HepG2 (cell line): ENCODE measurements at regions not wholly inside any gene's neighbourhood (a gene's known extent, or its start where the extent isn't known, plus 50 kb on each side); places are given as distances from the start of the nearest gene placed in this dataset.

Experiments
- ATAC-seq: fragments of 200-7000 bp; cut with Tn5 transposase; 3 replicates; pipeline ENCODE4 v1.9.1; 2020; ENCODE audit warnings: mild to moderate bottlenecking, moderate library complexity
- BruUV-seq: library from RNA; stranded (reverse); fragments of 400-500 nt; replicated peaks from 2 replicates; lab custom pipeline; 2021; lab: Mats Ljungman, UMichigan
- CTCF ChIA-PET: fragments of 300-600 bp; formaldehyde crosslinking; extraction: SDS; loops from one replicate; lab custom pipeline; 2021; ENCODE audit warnings: low total read pairs, inconsistent platforms, low intra/inter-chr PET ratio; lab: Yijun Ruan, JAX
- POLR2A ChIA-PET: fragments of 350-600 bp; sonication (Branson Sonifier 250); formaldehyde crosslinking; loops from one replicate; lab custom pipeline; 2020; ENCODE audit warnings: antibody characterized with exemption, inconsistent platforms; lab: Yijun Ruan, JAX
- DNase-seq: peaks from one replicate; pipeline ENCODE4 v3.0.0-alpha.2; 2015; ENCODE audit warnings: low spot score
- FAIRE-seq: peaks from 3 replicates; lab custom pipeline; 2011; peaks lifted over from hg19 to GRCh38; lab: Jason Lieb, UNC
- H2AFZ ChIP-seq: one replicate; pipeline ENCODE4 v1.6.1; 2011; ENCODE audit warnings: low read length, inconsistent platforms
- H3K27ac ChIP-seq: fragments of 300-600 bp; 3 replicates; pipeline ENCODE4 v1.8.0; 2011; ENCODE audit warnings: mixed run types, mild to moderate bottlenecking, mixed read lengths, low read length, inconsistent platforms; ENCODE audit not compliant: insufficient read depth; ENCODE audit errors: extremely low read length
- H3K27me3 ChIP-seq, 2 experiments: fragments of 200-600 bp in 1 of 2; 2 replicates in 1 of 2; 3 replicates in 1 of 2; pipeline versions ENCODE4 v1.6.0 to v1.8.0; 2011; ENCODE audit warnings: low read length in 2 of 2, mild to moderate bottlenecking in 2 of 2, moderate library complexity in 2 of 2, inconsistent platforms in 1 of 2; ENCODE audit not compliant: insufficient read depth in 2 of 2, control insufficient read depth in 1 of 2
- H3K36me3 ChIP-seq, 2 experiments: fragments of 200-600 bp in 1 of 2; replicated peaks in 1 of 2; 2 replicates in 1 of 2; 3 replicates in 1 of 2; pipeline versions ENCODE4 v1.5.1 to v1.8.0; 2011; ENCODE audit warnings: low read length in 2 of 2, inconsistent platforms in 1 of 2; ENCODE audit not compliant: insufficient read depth in 2 of 2, control insufficient read depth in 1 of 2
- H3K4me1 ChIP-seq: 2 replicates; pipeline ENCODE4 v1.5.1; 2012; ENCODE audit warnings: low read length, inconsistent platforms; ENCODE audit not compliant: insufficient read depth
- H3K4me2 ChIP-seq: 2 replicates; pipeline ENCODE4 v1.6.0; 2011; ENCODE audit warnings: low read depth, low read length, inconsistent platforms
- H3K4me3 ChIP-seq, 3 experiments: fragments of 200-600 bp in 1 of 3; sonication (generic), shearing (Covaris generic) in 1 of 3; replicated peaks in 1 of 3; 2 replicates each; pipeline ENCODE4 v1.5.1; 2011 to 2016; ENCODE audit warnings: low read length in 3 of 3, inconsistent platforms in 2 of 3, low read depth in 2 of 3, mild to moderate bottlenecking in 2 of 3, control low read depth in 1 of 3, mixed read lengths in 1 of 3; ENCODE audit not compliant: insufficient read depth in 1 of 3
- H3K79me2 ChIP-seq: one replicate; pipeline ENCODE4 v1.6.1; 2011; ENCODE audit warnings: low read length, inconsistent platforms; ENCODE audit not compliant: insufficient read depth
- H3K9ac ChIP-seq: 2 replicates; pipeline ENCODE4 v1.6.0; 2011; ENCODE audit warnings: mild to moderate bottlenecking, low read depth, low read length, inconsistent platforms; ENCODE audit not compliant: insufficient read depth
- H3K9me3 ChIP-seq: 2 replicates; pipeline ENCODE4 v1.5.1; 2012; ENCODE audit warnings: mild to moderate bottlenecking, low read length
- H4K20me1 ChIP-seq: 2 replicates; pipeline ENCODE4 v1.6.0; 2011; ENCODE audit warnings: inconsistent platforms, mild to moderate bottlenecking, low read length, moderate library complexity; ENCODE audit not compliant: insufficient read depth
- FIP1L1 ChIP-seq: fragments of 200-400 bp; formaldehyde crosslinking; IDR thresholded peaks from 2 replicates; pipeline ENCODE4 v1.6.1; 2018; ENCODE audit warnings: low read depth, mild to moderate bottlenecking, low read length, moderate library complexity, borderline replicate concordance; ENCODE audit not compliant: insufficient read depth
- FOXK1 ChIP-seq: sonication (generic); formaldehyde crosslinking; IDR thresholded peaks from 2 replicates; pipeline ENCODE4 v1.4.0; 2020; ENCODE audit warnings: low read depth, missing genetic modification reagents, borderline replicate concordance
- HMG20A ChIP-seq: IDR thresholded peaks from 2 replicates; pipeline ENCODE4 v1.6.1; 2016; ENCODE audit warnings: borderline replicate concordance
- KLF16 ChIP-seq, 2 experiments: sonication (generic) in 1 of 2; formaldehyde crosslinking in 1 of 2; IDR thresholded peaks; 2 replicates each; pipeline versions ENCODE4 v1.6.1 to v1.8.0; 2016 to 2023; ENCODE audit warnings: missing genetic modification reagents in 2 of 2, missing compliant biosample characterization in 1 of 2
- PHB2 ChIP-seq: fragments of 450-650 bp; IDR thresholded peaks from 2 replicates; pipeline ENCODE4 v1.6.1; 2018; ENCODE audit not compliant: partially characterized antibody
- SUZ12 ChIP-seq: fragments of 150-350 bp; IDR thresholded peaks from 2 replicates; pipeline ENCODE4 v1.6.1; 2014; ENCODE audit warnings: low read depth, low read length
- ZKSCAN1 ChIP-seq: fragments of 150-350 bp; IDR thresholded peaks from 2 replicates; pipeline ENCODE4 v1.6.1; 2014; ENCODE audit warnings: low read length
- ZNF230 ChIP-seq: sonication (generic); formaldehyde crosslinking; IDR thresholded peaks from 2 replicates; pipeline ENCODE4 v1.4.0; 2020; ENCODE audit warnings: mild to moderate bottlenecking, missing genetic modification reagents
- ZNF281 ChIP-seq: sonication (generic); formaldehyde crosslinking; IDR thresholded peaks from 2 replicates; pipeline ENCODE4 v1.4.0; 2020; ENCODE audit warnings: missing genetic modification reagents, borderline replicate concordance
- ZNF362 ChIP-seq: sonication (generic); formaldehyde crosslinking; IDR thresholded peaks from 2 replicates; pipeline ENCODE4 v1.4.0; 2020; ENCODE audit warnings: missing genetic modification reagents, mild to moderate bottlenecking, borderline replicate concordance
- WGBS: methylation state at CpG from one replicate; pipeline ENCODE4 v1.1.6; 2017; ENCODE audit warnings: low lambda C conversion rate; 5-methylcytosine and 5-hydroxymethylcytosine counted together
- in situ Hi-C: cut with HindIII; loops from 2 replicates; pipeline ENCODE4 v1.10.0; 2017; ENCODE audit warnings: low pct_unique_long_range_greater_than_20kb; ENCODE audit not compliant: extremely low pct_ligation_motif_present
- intact Hi-C: fragments of 100-400 bp; cut with micrococcal nuclease; formaldehyde crosslinking; loops from one replicate; pipeline ENCODE4 v1.10.0; 2022; ENCODE audit not compliant: unreplicated experiment

- in situ Hi-C loops (no loop called here), intact Hi-C loops (no loop called here)
- H3K27me3 ChIP-seq = no peaks in the 10 kb centered on the region
- no peaks in the 10 kb centered on the region for H4K20me1 ChIP-seq
- ATAC-seq = no peak
- no peaks in the 10 kb centered on the region for H3K4me1 ChIP-seq
- no peak overlapping the region for H3K9ac ChIP-seq
- BruUV-seq = no TSS peak
- H3K36me3 ChIP-seq = no peaks in the 10 kb centered on the region
- TF ChIP-seq FOXK1 (CRISPR knock-in tag) = no peak
- no peak for TF ChIP-seq SUZ12
- TF ChIP-seq KLF16 (CRISPR knock-in tag; IDR thresholded peaks at IDR 0.05) = no peak
- TF ChIP-seq PHB2 = no peak
- no peak for TF ChIP-seq FIP1L1
- no peak for TF ChIP-seq HMG20A (CRISPR knock-in tag)
- no peak for TF ChIP-seq ZKSCAN1
- no peak for TF ChIP-seq ZNF230 (CRISPR knock-in tag)
- TF ChIP-seq ZNF281 = no peak
- TF ChIP-seq ZNF362 (CRISPR knock-in tag) = no peak
- ChIA-PET POLR2A (no interaction called here), CTCF (no interaction called here)
- no peaks in the 10 kb centered on the region for H3K79me2 ChIP-seq
- H3K4me3 ChIP-seq = no peak overlapping the region
- no peak overlapping the region for H2AFZ ChIP-seq
- no peak for DNase-seq
- FAIRE-seq = no peak
- no peak overlapping the region for H3K4me2 ChIP-seq
- WGBS = 0% methylated on average over 1 of the region's 1 CpG
- H3K9me3 ChIP-seq = no peaks in the 10 kb centered on the region
- no peak overlapping the region for H3K27ac ChIP-seq
Measured at GRCh38 chr6:8352335-8352965, 82.9 kb downstream of the SLC35B3 start.
